ENCODE measurements at regions not wholly inside any gene's neighbourhood (a gene's known extent, or its start where the extent isn't known, plus 50 kb on each side); places are given as distances from the start of the nearest gene placed in this dataset.

- TF ChIP-seq POLR2A (IDR thresholded peaks at IDR 0.05; ENCODE audit: low read depth, low read length) (no peak), TAF1 (IDR thresholded peaks at IDR 0.05; ENCODE audit: borderline replicate concordance, low read depth, low read length) (no peak)
Observed at GRCh38 chr1:212545941-212546635, 62.5 kb upstream of the ATF3 start.
